OCI-LY7 (cell line): ENCODE measurements at regions not wholly inside any gene's neighbourhood (a gene's known extent, or its start where the extent isn't known, plus 50 kb on each side); places are given as distances from the start of the nearest gene placed in this dataset.

Experiments used
- BruUV-seq: library from RNA; stranded (reverse); fragments of 400-500 nt; replicated peaks from 2 replicates; lab custom pipeline; 2021; lab: Mats Ljungman, UMichigan
- CTCF ChIA-PET: fragments of 300-600 bp; sonication (Branson Sonifier 250); formaldehyde crosslinking; loops from one replicate; lab custom pipeline; 2022; ENCODE audit warnings: antibody characterized with exemption; ENCODE audit not compliant: unreplicated experiment; lab: Charles Lee
- POLR2A ChIA-PET: fragments of 300-600 bp; sonication (Branson Sonifier 250); formaldehyde crosslinking; loops from one replicate; lab custom pipeline; 2022; ENCODE audit warnings: antibody characterized with exemption; lab: Charles Lee
- DNase-seq: peaks from one replicate; pipeline ENCODE4 v3.0.0-alpha.2; 2015; ENCODE audit warnings: low spot score
- H2AFZ ChIP-seq: fragments of 200-600 bp; sonication (generic), shearing (Covaris generic); 2 replicates; pipeline ENCODE4 v1.6.1; 2014; ENCODE audit warnings: mild to moderate bottlenecking, antibody characterized with exemption, low read length, moderate library complexity
- H3K27ac ChIP-seq: fragments of 200-600 bp; sonication (generic); 2 replicates; pipeline ENCODE4 v1.5.1; 2014; ENCODE audit warnings: mixed run types, low read depth, mild to moderate bottlenecking, moderate library complexity, low read length, inconsistent platforms; ENCODE audit not compliant: poor library complexity, severe bottlenecking
- H3K36me3 ChIP-seq: fragments of 200-600 bp; sonication (generic); 2 replicates; pipeline ENCODE4 v1.6.1; 2014; ENCODE audit warnings: mild to moderate bottlenecking, antibody characterized with exemption, low read length, moderate library complexity, mixed read lengths; ENCODE audit not compliant: insufficient read depth
- H3K4me1 ChIP-seq: fragments of 200-600 bp; sonication (generic); 2 replicates; pipeline ENCODE4 v1.5.1; 2014; ENCODE audit warnings: mild to moderate bottlenecking, low read length; ENCODE audit not compliant: insufficient read depth, poor library complexity, severe bottlenecking
- H3K4me2 ChIP-seq: fragments of 200-600 bp; sonication (generic); 2 replicates; pipeline ENCODE4 v1.6.1; 2014; ENCODE audit warnings: mild to moderate bottlenecking, low read length
- H3K4me3 ChIP-seq: fragments of 200-600 bp; sonication (generic); 2 replicates; pipeline ENCODE4 v1.5.1; 2014; ENCODE audit warnings: mild to moderate bottlenecking, low read depth, low read length; ENCODE audit not compliant: poor library complexity, severe bottlenecking
- H3K79me2 ChIP-seq: fragments of 200-600 bp; sonication (generic); 2 replicates; pipeline ENCODE4 v1.6.1; 2016; ENCODE audit warnings: low read depth, mild to moderate bottlenecking, low read length, moderate library complexity, mixed read lengths; ENCODE audit not compliant: insufficient read depth
- H3K9me2 ChIP-seq: fragments of 200-600 bp; sonication (generic); 2 replicates; pipeline ENCODE4 v1.6.1; 2016; ENCODE audit warnings: mild to moderate bottlenecking, low read length, mixed read lengths; ENCODE audit not compliant: insufficient read depth
- H3K9me3 ChIP-seq: fragments of 200-600 bp; sonication (generic); 2 replicates; pipeline ENCODE4 v1.6.1; 2014; ENCODE audit warnings: mild to moderate bottlenecking, mixed run types, low read length, mixed read lengths
- H4K20me1 ChIP-seq: fragments of 200-600 bp; sonication (generic); 2 replicates; pipeline ENCODE4 v1.6.1; 2014; ENCODE audit warnings: mild to moderate bottlenecking, antibody characterized with exemption, low read length, moderate library complexity, mixed read lengths; ENCODE audit not compliant: insufficient read depth
- EZH2phosphoT487 ChIP-seq: fragments of 200-600 bp; sonication (generic); IDR thresholded peaks from 2 replicates; pipeline ENCODE4 v1.6.1; 2018; ENCODE audit warnings: low read depth, borderline replicate concordance, mild to moderate bottlenecking, mixed run types, antibody characterized with exemption, low read length, moderate library complexity, mixed read lengths
- intact Hi-C: fragments of 100-400 bp; cut with micrococcal nuclease; formaldehyde crosslinking; loops from one replicate; pipeline ENCODE4 v1.10.0; 2022; ENCODE audit not compliant: unreplicated experiment
- TF ChIP-seq, protein P1 (sequence below): fragments of 200-600 bp; sonication (generic); conservative IDR thresholded peaks from 2 replicates; pipeline ENCODE4 v1.5.1; 2014; ENCODE audit warnings: mild to moderate bottlenecking, antibody characterized with exemption, low read length, moderate library complexity, mixed read lengths

DNA sequence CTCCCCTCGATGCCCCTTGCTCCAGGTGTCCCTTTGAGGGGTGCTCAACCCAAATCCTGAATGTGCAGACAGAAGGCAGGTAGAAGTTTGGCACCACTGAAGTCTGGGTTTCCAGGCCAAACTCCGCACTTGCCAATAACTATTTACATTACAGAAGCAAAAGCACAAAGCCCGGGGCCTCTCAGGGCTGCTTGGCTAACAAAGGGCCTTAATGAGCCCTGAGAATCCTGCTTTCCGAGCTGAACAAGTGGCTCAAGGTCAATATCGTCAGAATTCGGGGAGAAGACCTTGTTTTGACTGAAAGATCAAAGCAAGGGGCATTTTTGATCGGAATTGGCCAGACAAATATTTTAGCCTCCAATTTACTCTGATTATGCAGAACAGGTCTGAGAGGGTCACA is 189.9 kb downstream of the HERPUD2 start:
- BruUV-seq, result no TSS peak
- intact Hi-C loops, result no loop called here

DNA sequence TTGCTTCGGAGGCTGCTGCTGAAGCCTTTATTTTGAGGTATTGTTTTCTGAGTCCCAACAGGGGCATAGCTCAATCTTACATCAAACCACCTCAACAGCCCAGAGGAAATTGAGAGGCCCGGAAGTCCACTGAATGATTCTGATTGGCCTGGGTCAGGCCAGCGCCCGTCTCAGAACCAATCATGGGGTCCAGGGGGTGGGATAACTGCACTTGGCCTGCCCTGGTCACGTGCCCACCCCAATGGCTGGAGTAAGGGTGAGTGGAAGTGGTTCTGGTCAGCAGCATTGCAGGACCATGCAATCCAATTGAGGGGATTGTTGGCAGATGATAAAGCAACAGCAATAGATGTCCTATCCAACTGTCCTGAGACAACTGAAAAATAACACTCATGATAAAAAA is 190.6 kb downstream of the HERPUD2 start:
- DNase-seq, result no peak
- ChIA-PET POLR2A (no interaction called here), CTCF (no interaction called here)
- Histone ChIP-seq H2AFZ (peak overlapping the region; percentile 51; the same call in 1 of the 2 replicates), H3K4me1 (no peaks in the 10 kb centered on the region), H3K36me3 (no peaks in the 10 kb centered on the region), H3K27ac (no peak overlapping the region), H3K9me3 (no peaks in the 10 kb centered on the region), H3K4me3 (no peak overlapping the region), H3K9me2 (no peaks in the 10 kb centered on the region), H4K20me1 (no peaks in the 10 kb centered on the region), H3K79me2 (no peaks in the 10 kb centered on the region), H3K4me2 (no peak overlapping the region)
- TF ChIP-seq, protein P1, sequence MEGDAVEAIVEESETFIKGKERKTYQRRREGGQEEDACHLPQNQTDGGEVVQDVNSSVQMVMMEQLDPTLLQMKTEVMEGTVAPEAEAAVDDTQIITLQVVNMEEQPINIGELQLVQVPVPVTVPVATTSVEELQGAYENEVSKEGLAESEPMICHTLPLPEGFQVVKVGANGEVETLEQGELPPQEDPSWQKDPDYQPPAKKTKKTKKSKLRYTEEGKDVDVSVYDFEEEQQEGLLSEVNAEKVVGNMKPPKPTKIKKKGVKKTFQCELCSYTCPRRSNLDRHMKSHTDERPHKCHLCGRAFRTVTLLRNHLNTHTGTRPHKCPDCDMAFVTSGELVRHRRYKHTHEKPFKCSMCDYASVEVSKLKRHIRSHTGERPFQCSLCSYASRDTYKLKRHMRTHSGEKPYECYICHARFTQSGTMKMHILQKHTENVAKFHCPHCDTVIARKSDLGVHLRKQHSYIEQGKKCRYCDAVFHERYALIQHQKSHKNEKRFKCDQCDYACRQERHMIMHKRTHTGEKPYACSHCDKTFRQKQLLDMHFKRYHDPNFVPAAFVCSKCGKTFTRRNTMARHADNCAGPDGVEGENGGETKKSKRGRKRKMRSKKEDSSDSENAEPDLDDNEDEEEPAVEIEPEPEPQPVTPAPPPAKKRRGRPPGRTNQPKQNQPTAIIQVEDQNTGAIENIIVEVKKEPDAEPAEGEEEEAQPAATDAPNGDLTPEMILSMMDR, result no peak
- no peak for TF ChIP-seq EZH2phosphoT487
- intact Hi-C loops, result no loop called here
- BruUV-seq, result no TSS peak

More for the DNA sequence above, 189.9 kb downstream of the HERPUD2 start:
- ChIA-PET POLR2A (interaction anchor here (0.5 kb wide), 1 partner anchor 147 kb away, joined by 3 read pairs; no protein-coding TSS in a partner anchor), CTCF (no interaction called here)
- H3K4me1 ChIP-seq, result no peaks in the 10 kb centered on the region
- no peaks in the 10 kb centered on the region for H3K79me2 ChIP-seq
- no peaks in the 10 kb centered on the region for H4K20me1 ChIP-seq
- H3K9me2 ChIP-seq, result no peaks in the 10 kb centered on the region
- no peak overlapping the region for H3K4me3 ChIP-seq
- no peaks in the 10 kb centered on the region for H3K9me3 ChIP-seq
- no peak overlapping the region for H3K4me2 ChIP-seq
- TF ChIP-seq, protein P1, result no peak
- TF ChIP-seq EZH2phosphoT487, result no peak
- no peak overlapping the region for H3K27ac ChIP-seq
- H2AFZ ChIP-seq, result no peak overlapping the region
- H3K36me3 ChIP-seq, result no peaks in the 10 kb centered on the region
- no peak for DNase-seq

DNA sequence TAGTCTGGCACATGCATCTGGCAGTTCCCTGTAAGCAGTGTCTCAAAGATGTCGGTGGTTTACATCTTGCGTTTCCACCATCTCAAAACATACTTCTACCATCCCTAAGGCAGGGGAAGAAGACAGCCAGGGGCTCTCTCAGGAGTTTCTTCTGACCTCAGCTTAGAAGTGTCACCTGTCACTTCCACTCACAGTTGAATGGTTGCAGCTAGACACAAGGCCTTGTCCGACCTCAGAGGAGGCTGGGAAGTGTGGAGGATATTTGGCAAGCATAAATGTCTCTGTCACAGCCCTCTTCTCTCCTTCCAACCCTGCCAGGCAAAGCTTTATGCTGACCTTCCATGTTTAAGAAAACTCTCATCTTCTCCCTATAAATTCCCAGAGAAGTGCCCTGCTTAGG is 193.3 kb downstream of the HERPUD2 start:
- Histone ChIP-seq H3K9me3 (no peaks in the 10 kb centered on the region), H3K4me3 (no peak overlapping the region), H3K4me1 (no peaks in the 10 kb centered on the region), H3K27ac (no peak overlapping the region), H2AFZ (no peak overlapping the region), H3K4me2 (no peak overlapping the region), H4K20me1 (no peaks in the 10 kb centered on the region), H3K36me3 (no peaks in the 10 kb centered on the region), H3K79me2 (no peaks in the 10 kb centered on the region), H3K9me2 (no peaks in the 10 kb centered on the region)
- ChIA-PET CTCF (no interaction called here), POLR2A (interaction anchor here (0.6 kb wide), 1 partner anchor 75 kb away, joined by 3 read pairs; no protein-coding TSS in a partner anchor)
- no TSS peak for BruUV-seq
- TF ChIP-seq, protein P1, result no peak
- no peak for TF ChIP-seq EZH2phosphoT487
- no peak for DNase-seq
- intact Hi-C loops, result no loop called here
